ENCODE measurements at regions not wholly inside any gene's neighbourhood (a gene's known extent, or its start where the extent isn't known, plus 50 kb on each side); places are given as distances from the start of the nearest gene placed in this dataset.

- DNase-seq (ENCODE audit: low spot score), result no peak
Measured at GRCh38 chr20:23174821-23175220, 88.7 kb upstream of the CD93 start.

- no peak for DNase-seq (ENCODE audit: low spot score)
Measured at GRCh38 chr20:23167431-23167830, 81.3 kb upstream of the CD93 start.

- no peak for DNase-seq (ENCODE audit: low spot score)
Measured at GRCh38 chr20:23166563-23166962, 80.4 kb upstream of the CD93 start.

GRCh38 chr20:23165964-23166363 lies 79.8 kb upstream of the CD93 start:
- no peak for DNase-seq (ENCODE audit: low spot score)

- no peak for DNase-seq (ENCODE audit: low spot score)
Measured at GRCh38 chr20:23165307-23165750, 79.2 kb upstream of the CD93 start.

- DNase-seq (ENCODE audit: low spot score), result no peak
Measured at GRCh38 chr20:23164176-23164601, 78.1 kb upstream of the CD93 start.

- no peak for DNase-seq (ENCODE audit: low spot score)
Measured at GRCh38 chr20:23163562-23163961, 77.4 kb upstream of the CD93 start.

GRCh38 chr20:23162887-23163286 lies 76.8 kb upstream of the CD93 start:
- DNase-seq (ENCODE audit: low spot score), result no peak

- DNase-seq (ENCODE audit: low spot score), result no peak
Measured at GRCh38 chr20:23161968-23162696, 76.0 kb upstream of the CD93 start.

GRCh38 chr20:23161244-23161891 lies 75.2 kb upstream of the CD93 start:
- DNase-seq (ENCODE audit: low spot score), result no peak

GRCh38 chr20:23160536-23161243 lies 74.6 kb upstream of the CD93 start:
- DNase-seq (ENCODE audit: low spot score), result no peak

- no peak for DNase-seq (ENCODE audit: low spot score)
Measured at GRCh38 chr20:23159947-23160318, 73.8 kb upstream of the CD93 start.

- DNase-seq (ENCODE audit: low spot score), result no peak
Measured at GRCh38 chr20:23159256-23159946, 73.3 kb upstream of the CD93 start.

GRCh38 chr20:23157734-23158133 lies 71.6 kb upstream of the CD93 start:
- DNase-seq (ENCODE audit: low spot score), result no peak

GRCh38 chr20:23156842-23157423 lies 70.8 kb upstream of the CD93 start:
- no peak for DNase-seq (ENCODE audit: low spot score)

GRCh38 chr20:23156170-23156841 lies 70.2 kb upstream of the CD93 start:
- no peak for DNase-seq (ENCODE audit: low spot score)

- DNase-seq (ENCODE audit: low spot score), result no peak
Measured at GRCh38 chr20:23155141-23155590, 69.0 kb upstream of the CD93 start.

GRCh38 chr20:23153696-23154341 lies 67.7 kb upstream of the CD93 start:
- no peak for DNase-seq (ENCODE audit: low spot score)

GRCh38 chr20:23152902-23153301 lies 66.8 kb upstream of the CD93 start:
- DNase-seq (ENCODE audit: low spot score), result no peak

- no peak for DNase-seq (ENCODE audit: low spot score)
Measured at GRCh38 chr20:23152308-23152892, 66.3 kb upstream of the CD93 start.

- no peak for DNase-seq (ENCODE audit: low spot score)
Measured at GRCh38 chr20:23151885-23152284, 65.8 kb upstream of the CD93 start.

All from COLO829 (cell line).